H9 (cell line): ENCODE measurements at regions not wholly inside any gene's neighbourhood (a gene's known extent, or its start where the extent isn't known, plus 50 kb on each side); places are given as distances from the start of the nearest gene placed in this dataset.

ENCODE experiments used
- DNase-seq: peaks from one replicate; pipeline ENCODE4 v3.0.0-alpha.2; 2017
- H2AFZ ChIP-seq: one replicate; pipeline ENCODE4 v1.6.1; 2013; ENCODE audit warnings: mild to moderate bottlenecking, low read length, control low read depth, moderate library complexity
- H2AK5ac ChIP-seq: 2 replicates; pipeline ENCODE4 v1.6.1; 2013; ENCODE audit warnings: low read length, control low read depth, mixed read lengths; ENCODE audit not compliant: insufficient read length
- H2BK120ac ChIP-seq: one replicate; pipeline ENCODE4 v1.6.1; 2013; ENCODE audit warnings: low read depth, mild to moderate bottlenecking, low read length, control low read depth, inconsistent platforms; ENCODE audit not compliant: poor library complexity, severe bottlenecking
- H2BK12ac ChIP-seq: 2 replicates; pipeline ENCODE4 v1.6.1; 2013; ENCODE audit warnings: low read length, control low read depth, mixed read lengths, low read depth; ENCODE audit not compliant: insufficient read length
- H2BK15ac ChIP-seq: 2 replicates; pipeline ENCODE4 v1.6.1; 2013; ENCODE audit warnings: low read depth, low read length, control low read depth
- H2BK20ac ChIP-seq: one replicate; pipeline ENCODE4 v1.6.1; 2013; ENCODE audit warnings: low read depth, mild to moderate bottlenecking, low read length, control low read depth, inconsistent platforms; ENCODE audit not compliant: poor library complexity, severe bottlenecking
- H2BK5ac ChIP-seq: 2 replicates; pipeline ENCODE4 v1.6.1; 2013; ENCODE audit warnings: low read length, control low read depth, mixed read lengths; ENCODE audit not compliant: insufficient read length
- H3K14ac ChIP-seq: 2 replicates; pipeline ENCODE4 v1.6.1; 2013; ENCODE audit warnings: low read length, control low read depth; ENCODE audit not compliant: insufficient read depth
- H3K18ac ChIP-seq: 2 replicates; pipeline ENCODE4 v1.6.1; 2013; ENCODE audit warnings: low read depth, mild to moderate bottlenecking, mixed read lengths, low read length, control low read depth; ENCODE audit not compliant: insufficient read length
- H3K23ac ChIP-seq: 2 replicates; pipeline ENCODE4 v1.6.1; 2013; ENCODE audit warnings: low read length, control low read depth, mixed read lengths, low read depth; ENCODE audit not compliant: insufficient read length
- H3K23me2 ChIP-seq: 2 replicates; pipeline ENCODE4 v1.6.1; 2013; ENCODE audit warnings: low read depth, mild to moderate bottlenecking, mixed read lengths, low read length, control low read depth; ENCODE audit not compliant: insufficient read length, poor library complexity, severe bottlenecking
- H3K27ac ChIP-seq: 2 replicates; pipeline ENCODE4 v1.5.1; 2013; ENCODE audit warnings: low read length, control low read depth, mixed read lengths, low read depth; ENCODE audit not compliant: insufficient read length
- H3K27me3 ChIP-seq: 2 replicates; pipeline ENCODE4 v1.6.1; 2013; ENCODE audit warnings: low read length, control low read depth, inconsistent platforms; ENCODE audit not compliant: insufficient read depth
- H3K4ac ChIP-seq: 2 replicates; pipeline ENCODE4 v1.6.1; 2013; ENCODE audit warnings: low read depth, mild to moderate bottlenecking, control low read depth, inconsistent platforms, low read length, moderate library complexity
- H3K4me1 ChIP-seq: 2 replicates; pipeline ENCODE4 v1.6.1; 2013; ENCODE audit warnings: low read length, control low read depth, inconsistent platforms; ENCODE audit not compliant: insufficient read depth
- H3K4me2 ChIP-seq: 2 replicates; pipeline ENCODE4 v1.6.1; 2013; ENCODE audit warnings: low read length, control low read depth, mixed read lengths; ENCODE audit not compliant: insufficient read length, insufficient read depth
- H3K56ac ChIP-seq: 2 replicates; pipeline ENCODE4 v1.6.1; 2013; ENCODE audit warnings: low read depth, mild to moderate bottlenecking, mixed read lengths, low read length, control low read depth; ENCODE audit not compliant: insufficient read length
- H3K79me1 ChIP-seq: 2 replicates; pipeline ENCODE4 v1.6.1; 2013; ENCODE audit warnings: low read depth, mild to moderate bottlenecking, moderate library complexity, low read length, control low read depth, inconsistent platforms; ENCODE audit not compliant: insufficient read depth, poor library complexity, severe bottlenecking
- H3K79me2 ChIP-seq: 2 replicates; pipeline ENCODE4 v1.6.1; 2013; ENCODE audit warnings: low read length, control low read depth, inconsistent platforms; ENCODE audit not compliant: insufficient read depth
- H3K9ac ChIP-seq: 2 replicates; pipeline ENCODE4 v1.6.1; 2013; ENCODE audit warnings: low read length, control low read depth, mixed read lengths; ENCODE audit not compliant: insufficient read length; ENCODE audit errors: extremely low read depth
- H3K9me3 ChIP-seq: one replicate; pipeline ENCODE4 v1.6.1; 2013; ENCODE audit warnings: low read depth, low read length, inconsistent platforms; ENCODE audit not compliant: control insufficient read depth
- H3T11ph ChIP-seq: one replicate; pipeline ENCODE4 v1.6.1; 2013; ENCODE audit warnings: mild to moderate bottlenecking, low read length, control low read depth, inconsistent platforms
- H4K20me1 ChIP-seq: one replicate; pipeline ENCODE4 v1.6.1; 2013; ENCODE audit not compliant: control insufficient read depth, insufficient read length, insufficient read depth
- H4K5ac ChIP-seq: 2 replicates; pipeline ENCODE4 v1.6.1; 2013; ENCODE audit warnings: low read depth, mild to moderate bottlenecking, mixed read lengths, low read length, control low read depth; ENCODE audit not compliant: insufficient read length
- H4K8ac ChIP-seq: replicated peaks from 2 replicates; pipeline ENCODE4 v1.6.1; 2013; ENCODE audit warnings: low read length, control low read depth, mixed read lengths, low read depth; ENCODE audit not compliant: insufficient read length
- H4K91ac ChIP-seq: 2 replicates; pipeline ENCODE4 v1.6.1; 2013; ENCODE audit warnings: low read depth, mild to moderate bottlenecking, moderate library complexity, mixed read lengths, low read length, control low read depth; ENCODE audit not compliant: insufficient read length
- H3K27ac Mint-ChIP-seq, 3 experiments: 2 replicates in 2 of 3; 3 replicates in 1 of 3; pipeline ENCODE4 v1.8.0; 2020 to 2021; ENCODE audit warnings: mixed read lengths in 3 of 3, mild to moderate bottlenecking in 1 of 3, moderate library complexity in 1 of 3
- H3K27me3 Mint-ChIP-seq: 2 replicates; pipeline ENCODE4 v1.8.0; 2021; ENCODE audit warnings: low read depth, mild to moderate bottlenecking, moderate library complexity, mixed read lengths
- H3K36me3 Mint-ChIP-seq, 3 experiments: 2 replicates in 2 of 3; 3 replicates in 1 of 3; pipeline ENCODE4 v1.8.0; 2020 to 2021; ENCODE audit warnings: low read depth in 3 of 3, mixed read lengths in 3 of 3; ENCODE audit not compliant: insufficient read depth in 1 of 3
- H3K4me1 Mint-ChIP-seq, 2 experiments: 2 replicates each; pipeline ENCODE4 v1.8.0; 2020; ENCODE audit warnings: mixed read lengths in 2 of 2
- H3K4me3 Mint-ChIP-seq, 2 experiments: 2 replicates in 1 of 2; 3 replicates in 1 of 2; pipeline ENCODE4 v1.8.0; 2020 to 2021; ENCODE audit warnings: mild to moderate bottlenecking in 2 of 2, mixed read lengths in 2 of 2, moderate library complexity in 1 of 2
- H3K9me3 Mint-ChIP-seq, 2 experiments: 2 replicates in 1 of 2; 3 replicates in 1 of 2; pipeline ENCODE4 v1.8.0; 2020; ENCODE audit warnings: mild to moderate bottlenecking in 2 of 2, mixed read lengths in 2 of 2, moderate library complexity in 1 of 2
- CTCF ChIP-seq: fragments of 200-600 bp; sonication (generic); conservative IDR thresholded peaks from 3 replicates; pipeline ENCODE4 v1.8.0; 2021; ENCODE audit warnings: antibody characterized with exemption, mild to moderate bottlenecking
- WGBS: extraction: QIAGEN DNeasy Blood & Tissue Kit; methylation state at CpG from one replicate; pipeline ENCODE4 v1.1.7; 2013; ENCODE audit warnings: missing lambda C conversion rate, low lambda C conversion rate, mixed read lengths; ENCODE audit not compliant: insufficient read length; ENCODE audit errors: extremely low coverage; 5-methylcytosine and 5-hydroxymethylcytosine counted together

GRCh38 chr5:125486634-125487033 lies 740.2 kb upstream of the ZNF608 start:
- Histone ChIP-seq H3K23me2 (no peaks in the 10 kb centered on the region), H3K18ac (no peak overlapping the region), H3K14ac (no peak overlapping the region), H3K27ac (no peak overlapping the region), H3K79me1 (no peaks in the 10 kb centered on the region), H3K23ac (no peak overlapping the region), H4K91ac (no peak overlapping the region), H2BK12ac (no peak overlapping the region), H3K27me3 (no peaks in the 10 kb centered on the region), H3K56ac (no peak overlapping the region), H2BK15ac (no peak overlapping the region), H2BK20ac (no peak overlapping the region), H3K9me3 (no peaks in the 10 kb centered on the region), H2AFZ (no peak overlapping the region), H3T11ph (no peak overlapping the region), H3K4me1 (peaks cover 3% of the 10 kb centered on the region), H4K20me1 (no peaks in the 10 kb centered on the region), H3K9ac (no peak overlapping the region), H4K5ac (no peak overlapping the region), H2AK5ac (no peak overlapping the region), H3K4ac (no peak overlapping the region), H2BK5ac (no peak overlapping the region), H2BK120ac (no peak overlapping the region), H3K79me2 (no peaks in the 10 kb centered on the region), H3K4me2 (no peak overlapping the region), H4K8ac (no peak overlapping the region)
- TF ChIP-seq CTCF: no peak
- Mint-ChIP-seq H3K4me3 (no peak overlapping the region), H3K9me3 (peaks cover 4% of the 10 kb centered on the region in 2 experiments; a peak in 3 of 5 replicates), H3K27me3 (no peaks in the 10 kb centered on the region), H3K4me1 (peaks cover 33 to 35% of the 10 kb centered on the region in 2 experiments), H3K27ac (peak overlapping the region in 1 of 3 experiments; percentile 47; a peak in 3 of 7 replicates), H3K36me3 (0 out of 7 replicates have a peak, but pooled peaks cover 0 to 1% (median 0%) of the 10 kb centered on the region in 3 experiments)
- DNase-seq: no peak
- WGBS: no CpG with 5 or more reads among the region's 2 CpGs
